T follicular helper cell (primary cell): ENCODE measurements at regions not wholly inside any gene's neighbourhood (a gene's known extent, or its start where the extent isn't known, plus 50 kb on each side); places are given as distances from the start of the nearest gene placed in this dataset.
A peak's percentile ranks its signal among the peaks of the same experiment; 100 is the strongest.
"Not testable (repeated sequence)": the region's sequence is repeated elsewhere in the genome, so short reads cannot be mapped to it uniquely, and the experiment has no call there.

Experiments
- DNase-seq: peaks from one replicate; pipeline ENCODE4 v3.0.0-alpha.2; 2020; ENCODE audit warnings: low read depth

- no peak for DNase-seq
Observed at GRCh38 chr22:22697377-22698117, 53.1 kb downstream of the GGTLC2 start.

- DNase-seq: no peak
Observed at GRCh38 chr22:22698263-22698750, 53.9 kb downstream of the GGTLC2 start.

- no peak for DNase-seq
Observed at GRCh38 chr22:22700631-22701030, 56.2 kb downstream of the GGTLC2 start.

- DNase-seq: not testable (repeated sequence)
Observed at GRCh38 chr22:22701557-22701956, 57.1 kb downstream of the GGTLC2 start.

- DNase-seq: no peak
Observed at GRCh38 chr22:22702237-22703202, 58.1 kb downstream of the GGTLC2 start.

GRCh38 chr22:22703203-22703570 is 58.8 kb downstream of the GGTLC2 start:
- no peak for DNase-seq

- no peak for DNase-seq
Observed at GRCh38 chr22:22703715-22704114, 59.3 kb downstream of the GGTLC2 start.

GRCh38 chr22:22704156-22704946 is 59.9 kb downstream of the GGTLC2 start:
- DNase-seq: no peak

- no peak for DNase-seq
Observed at GRCh38 chr22:22705328-22706100, 61.1 kb downstream of the GGTLC2 start.

GRCh38 chr22:22706253-22706915 is 62.0 kb downstream of the GGTLC2 start:
- DNase-seq: no peak

- no peak for DNase-seq
Observed at GRCh38 chr22:22709719-22710445, 65.5 kb downstream of the GGTLC2 start.

GRCh38 chr22:22710719-22711531 is 66.5 kb downstream of the GGTLC2 start:
- peak; percentile 62 for DNase-seq

GRCh38 chr22:22711532-22711913 is 67.1 kb downstream of the GGTLC2 start:
- DNase-seq: no peak

GRCh38 chr22:22712092-22712658 is 67.8 kb downstream of the GGTLC2 start:
- DNase-seq: no peak

- no peak for DNase-seq
Observed at GRCh38 chr22:22712666-22713365, 68.4 kb downstream of the GGTLC2 start.

GRCh38 chr22:22713416-22713815 is 69.0 kb downstream of the GGTLC2 start:
- no peak for DNase-seq

GRCh38 chr22:22714600-22715335 is 70.4 kb downstream of the GGTLC2 start:
- DNase-seq: no peak
